ENCODE measurements at regions not wholly inside any gene's neighbourhood (a gene's known extent, or its start where the extent isn't known, plus 50 kb on each side); places are given as distances from the start of the nearest gene placed in this dataset.

DNA sequence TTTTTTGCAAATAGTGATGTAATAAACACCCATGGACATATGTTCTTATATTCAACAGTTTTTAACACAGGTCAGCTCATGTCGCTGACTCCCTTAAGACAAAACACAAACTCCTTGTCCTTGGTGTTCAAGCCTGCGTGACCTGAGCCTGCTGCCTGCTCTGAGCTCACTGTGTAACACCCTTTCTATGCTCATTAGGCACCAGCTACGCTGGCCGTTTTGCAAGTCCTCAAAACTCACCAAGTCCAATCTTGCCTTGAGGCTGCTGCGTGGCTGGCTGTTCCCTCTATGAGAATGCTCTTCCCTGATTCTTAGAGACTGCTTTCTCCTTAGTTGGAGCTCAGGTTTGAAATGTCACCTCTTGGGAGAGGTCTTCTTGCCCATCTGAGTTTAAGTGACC is 100.5 kb upstream of the GLI2 start:
- no peak for TF ChIP-seq SIN3A (IDR thresholded peaks at IDR 0.05; ENCODE audit: borderline replicate concordance, insufficient read depth, low read length)
- TF ChIP-seq REST (IDR thresholded peaks at IDR 0.05; ENCODE audit: insufficient read depth in 1 of 2, low read depth in 2 of 2, low read length in 2 of 2), result no peak
- no peak for TF ChIP-seq FOXP2 (optimal IDR thresholded peaks at IDR 0.05; ENCODE audit: borderline replicate concordance, extremely low read depth, extremely low read length, insufficient read depth)
- TF ChIP-seq TAF1 (IDR thresholded peaks at IDR 0.05; ENCODE audit: borderline replicate concordance, insufficient read depth, low read length), result no peak
- TF ChIP-seq POLR2AphosphoS5 (IDR thresholded peaks at IDR 0.05; ENCODE audit: low read depth, low read length), result no peak

Measured in PFSK-1 (cell line).